GM21360 (cell line): ENCODE measurements at regions not wholly inside any gene's neighbourhood (a gene's known extent, or its start where the extent isn't known, plus 50 kb on each side); places are given as distances from the start of the nearest gene placed in this dataset.
"Not testable (repeated sequence)": the region's sequence is repeated elsewhere in the genome, so short reads cannot be mapped to it uniquely, and the experiment has no call there.

Experiments
- ATAC-seq: cut with Tn5 transposase; IDR thresholded peaks from one replicate; pipeline ENCODE4 v1.9.1; 2021; ENCODE audit warnings: mild to moderate bottlenecking, moderate library complexity; ENCODE audit not compliant: unreplicated experiment

GRCh38 chr2:147331790-147332419, 512.9 kb upstream of the ACVR2A start:
- ATAC-seq = peak; percentile 70

GRCh38 chr2:147330925-147331324, 513.9 kb upstream of the ACVR2A start:
- no peak for ATAC-seq

- ATAC-seq = no peak
These were observed 517.2 kb upstream of the ACVR2A start for GRCh38 chr2:147327613-147328012.

GRCh38 chr2:147325990-147326389, 518.8 kb upstream of the ACVR2A start:
- no peak for ATAC-seq

GRCh38 chr2:147320146-147320545, 524.7 kb upstream of the ACVR2A start:
- no peak for ATAC-seq

GRCh38 chr2:147311058-147311430, 533.8 kb upstream of the ACVR2A start:
- ATAC-seq = no peak

- ATAC-seq = no peak
These were observed 534.3 kb upstream of the ACVR2A start for GRCh38 chr2:147310335-147311057.

- ATAC-seq = peak; percentile 96
These were observed 547.0 kb upstream of the ACVR2A start for GRCh38 chr2:147297820-147298219.

GRCh38 chr2:147294825-147295392, 549.9 kb upstream of the ACVR2A start:
- no peak for ATAC-seq

GRCh38 chr2:147293991-147294824, 550.6 kb upstream of the ACVR2A start:
- ATAC-seq = no peak

GRCh38 chr2:147288131-147288530, 556.7 kb upstream of the ACVR2A start:
- ATAC-seq = no peak

- ATAC-seq = no peak
These were observed 568.9 kb upstream of the ACVR2A start for GRCh38 chr2:147275943-147276342.

- ATAC-seq = no peak
These were observed 571.2 kb upstream of the ACVR2A start for GRCh38 chr2:147273628-147274027.

GRCh38 chr2:147273106-147273505, 571.7 kb upstream of the ACVR2A start:
- ATAC-seq = no peak

GRCh38 chr2:147269581-147269980, 575.2 kb upstream of the ACVR2A start:
- ATAC-seq = not testable (repeated sequence)

- ATAC-seq = no peak
These were observed 584.6 kb upstream of the ACVR2A start for GRCh38 chr2:147260241-147260640.

GRCh38 chr2:147255812-147256211, 589.0 kb upstream of the ACVR2A start:
- ATAC-seq = no peak

GRCh38 chr2:147250652-147251356, 594.0 kb upstream of the ACVR2A start:
- ATAC-seq = no peak

- ATAC-seq = no peak
These were observed 597.1 kb upstream of the ACVR2A start for GRCh38 chr2:147247749-147248148.

GRCh38 chr2:147242445-147242844, 602.4 kb upstream of the ACVR2A start:
- no peak for ATAC-seq

GRCh38 chr2:147236601-147237000, 608.2 kb upstream of the ACVR2A start:
- no peak for ATAC-seq
